ENCODE measurements at regions not wholly inside any gene's neighbourhood (a gene's known extent, or its start where the extent isn't known, plus 50 kb on each side); places are given as distances from the start of the nearest gene placed in this dataset.

- Histone ChIP-seq H3K4me3 (replicated peaks in 1 of 3; ENCODE audit: insufficient read depth in 1 of 3, low read depth in 2 of 3, low read length in 3 of 3) (no peak overlapping the region), H3K36me3 (replicated peaks in 1 of 2; ENCODE audit: control insufficient read depth in 1 of 2, insufficient read depth in 2 of 2, low read length in 2 of 2) (no peaks in the 10 kb centered on the region), H4K20me1 (ENCODE audit: insufficient read depth, low read length) (no peaks in the 10 kb centered on the region), H3K27me3 (ENCODE audit: control insufficient read depth in 1 of 2, insufficient read depth in 2 of 2, low read length in 2 of 2) (no peaks in the 10 kb centered on the region), H3K4me1 (ENCODE audit: insufficient read depth, low read length) (no peaks in the 10 kb centered on the region), H3K79me2 (ENCODE audit: insufficient read depth, low read length) (no peaks in the 10 kb centered on the region), H3K27ac (ENCODE audit: extremely low read length, insufficient read depth, low read length) (no peak overlapping the region), H3K9me3 (ENCODE audit: low read length) (no peaks in the 10 kb centered on the region), H3K4me2 (ENCODE audit: low read depth, low read length) (no peak overlapping the region), H3K9ac (ENCODE audit: insufficient read depth, low read depth, low read length) (no peak overlapping the region), H2AFZ (ENCODE audit: low read length) (no peak overlapping the region)
- FAIRE-seq, result no peak
- TF ChIP-seq ZNF326 (CRISPR knock-in tag; IDR thresholded peaks at IDR 0.05; ENCODE audit: borderline replicate concordance) (no peak), HOXA9 (CRISPR knock-in tag; IDR thresholded peaks at IDR 0.05; ENCODE audit: borderline replicate concordance) (no peak), SP1 (IDR thresholded peaks at IDR 0.05) (no peak), SP1 (CRISPR knock-in tag; IDR thresholded peaks at IDR 0.05) (no peak), FOXK2 (IDR thresholded peaks at IDR 0.05) (no peak)
- 0% methylated on average over 1 of the region's 1 CpG for WGBS (ENCODE audit: low lambda C conversion rate)
- no TSS peak for BruUV-seq (replicated peaks)
- intact Hi-C loops (cut with micrococcal nuclease; ENCODE audit: unreplicated experiment), result no loop called here
- no peak for DNase-seq (ENCODE audit: low spot score)
- ChIA-PET CTCF (ENCODE audit: low intra/inter-chr PET ratio, low total read pairs) (no interaction called here), POLR2A (no interaction called here)
- in situ Hi-C loops (cut with HindIII; ENCODE audit: extremely low pct_ligation_motif_present, low pct_unique_long_range_greater_than_20kb), result no loop called here
- no peak for ATAC-seq
Observed at GRCh38 chr7:110412614-110413013, 678.3 kb upstream of the LRRN3 start.

GRCh38 chr7:110413038-110413437 lies 677.9 kb upstream of the LRRN3 start:
- no peaks in the 10 kb centered on the region for H3K27me3 ChIP-seq (ENCODE audit: control insufficient read depth in 1 of 2, insufficient read depth in 2 of 2, low read length in 2 of 2)
- intact Hi-C loops (cut with micrococcal nuclease; ENCODE audit: unreplicated experiment) (no loop called here), in situ Hi-C loops (cut with HindIII; ENCODE audit: extremely low pct_ligation_motif_present, low pct_unique_long_range_greater_than_20kb) (no loop called here)
- no peak overlapping the region for H3K9ac ChIP-seq (ENCODE audit: insufficient read depth, low read depth, low read length)
- H3K36me3 ChIP-seq (replicated peaks in 1 of 2; ENCODE audit: control insufficient read depth in 1 of 2, insufficient read depth in 2 of 2, low read length in 2 of 2), result no peaks in the 10 kb centered on the region
- CTCF ChIA-PET (ENCODE audit: low intra/inter-chr PET ratio, low total read pairs), result no interaction called here
- BruUV-seq (replicated peaks), result no TSS peak
- no peak overlapping the region for H2AFZ ChIP-seq (ENCODE audit: low read length)
- H3K4me1 ChIP-seq (ENCODE audit: insufficient read depth, low read length), result no peaks in the 10 kb centered on the region
- H3K79me2 ChIP-seq (ENCODE audit: insufficient read depth, low read length), result no peaks in the 10 kb centered on the region
- H3K4me3 ChIP-seq (replicated peaks in 1 of 3; ENCODE audit: insufficient read depth in 1 of 3, low read depth in 2 of 3, low read length in 3 of 3), result no peak overlapping the region
- no peaks in the 10 kb centered on the region for H4K20me1 ChIP-seq (ENCODE audit: insufficient read depth, low read length)
- TF ChIP-seq U2AF2 (IDR thresholded peaks at IDR 0.05; ENCODE audit: low read depth, low read length) (no peak), SRSF1 (optimal IDR thresholded peaks at IDR 0.05; ENCODE audit: low read depth, low read length) (no peak), E2F2 (CRISPR knock-in tag; IDR thresholded peaks at IDR 0.05; ENCODE audit: borderline replicate concordance) (no peak), ELF1 (CRISPR knock-in tag; IDR thresholded peaks at IDR 0.05) (no peak), CREB3 (CRISPR knock-in tag; IDR thresholded peaks at IDR 0.05) (no peak), CENPX (CRISPR knock-in tag; IDR thresholded peaks at IDR 0.05) (no peak), HNF4A (CRISPR knock-in tag; IDR thresholded peaks at IDR 0.05) (no peak), GLI4 (CRISPR knock-in tag; IDR thresholded peaks at IDR 0.05; ENCODE audit: borderline replicate concordance) (no peak), HNRNPLL (IDR thresholded peaks at IDR 0.05; ENCODE audit: low read depth, low read length, poor library complexity, severe bottlenecking) (no peak), MAFF (IDR thresholded peaks at IDR 0.05; ENCODE audit: low read depth, low read length) (no peak), ZNF720 (CRISPR knock-in tag; IDR thresholded peaks at IDR 0.05) (no peak), KMT2B (CRISPR knock-in tag; IDR thresholded peaks at IDR 0.05) (no peak), LBX2 (CRISPR knock-in tag; IDR thresholded peaks at IDR 0.05; ENCODE audit: borderline replicate concordance) (no peak), MYC (CRISPR knock-in tag; IDR thresholded peaks at IDR 0.05; ENCODE audit: borderline replicate concordance) (no peak), ZNF30 (CRISPR knock-in tag; IDR thresholded peaks at IDR 0.05) (no peak)
- no peaks in the 10 kb centered on the region for H3K9me3 ChIP-seq (ENCODE audit: low read length)
- DNase-seq (ENCODE audit: low spot score) (no peak), FAIRE-seq (no peak), ATAC-seq (no peak)
- H3K4me2 ChIP-seq (ENCODE audit: low read depth, low read length), result no peak overlapping the region
- H3K27ac ChIP-seq (ENCODE audit: extremely low read length, insufficient read depth, low read length), result no peak overlapping the region
- POLR2A ChIA-PET, result no interaction called here
